HEK293T (cell line): ENCODE measurements at regions not wholly inside any gene's neighbourhood (a gene's known extent, or its start where the extent isn't known, plus 50 kb on each side); places are given as distances from the start of the nearest gene placed in this dataset.

Experiments used
- CTCF ChIA-PET: fragments of 350-600 bp; formaldehyde crosslinking; extraction: SDS; loops from one replicate; lab custom pipeline; 2021; ENCODE audit warnings: antibody characterized with exemption, inconsistent platforms; lab: Yijun Ruan, JAX
- POLR2A ChIA-PET: fragments of 350-600 bp; formaldehyde crosslinking; extraction: SDS; loops from one replicate; lab custom pipeline; 2020; ENCODE audit warnings: antibody characterized with exemption, inconsistent platforms; lab: Yijun Ruan, JAX
- DNase-seq: peaks from one replicate; pipeline ENCODE4 v3.0.0; 2012; ENCODE audit warnings: mixed read lengths; ENCODE audit errors: extremely low spot score
- ARNT ChIP-seq: fragments of 450-650 bp; IDR thresholded peaks from 2 replicates; pipeline ENCODE4 v1.6.1; 2017; ENCODE audit warnings: mild to moderate bottlenecking
- BHLHE40 ChIP-seq: fragments of 450-650 bp; IDR thresholded peaks from 2 replicates; pipeline ENCODE4 v1.6.1; 2016; ENCODE audit warnings: mild to moderate bottlenecking, moderate library complexity, borderline replicate concordance
- CTBP1 ChIP-seq: fragments of 450-650 bp; IDR thresholded peaks from 2 replicates; pipeline ENCODE4 v1.6.1; 2016; ENCODE audit warnings: borderline replicate concordance
- ELF4 ChIP-seq: fragments of 450-650 bp; IDR thresholded peaks from 2 replicates; pipeline ENCODE4 v1.6.1; 2017; ENCODE audit warnings: antibody characterized with exemption
- FOXA1 ChIP-seq: fragments of 450-650 bp; IDR thresholded peaks from 2 replicates; pipeline ENCODE4 v1.6.1; 2016; ENCODE audit warnings: mild to moderate bottlenecking
- FOXK2 ChIP-seq: fragments of 450-650 bp; IDR thresholded peaks from 2 replicates; pipeline ENCODE4 v1.6.1; 2016; ENCODE audit warnings: mild to moderate bottlenecking
- FOXM1 ChIP-seq: fragments of 450-650 bp; IDR thresholded peaks from 2 replicates; pipeline ENCODE4 v1.6.1; 2017; ENCODE audit warnings: mild to moderate bottlenecking, borderline replicate concordance
- HDGF ChIP-seq: fragments of 450-650 bp; IDR thresholded peaks from 2 replicates; pipeline ENCODE4 v1.6.1; 2017; ENCODE audit warnings: antibody characterized with exemption, borderline replicate concordance
- L3MBTL2 ChIP-seq: fragments of 450-650 bp; conservative IDR thresholded peaks from 2 replicates; pipeline ENCODE4 v1.6.1; 2016; ENCODE audit warnings: mild to moderate bottlenecking
- LEF1 ChIP-seq: fragments of 450-650 bp; IDR thresholded peaks from 2 replicates; pipeline ENCODE4 v1.6.1; 2017; ENCODE audit warnings: mild to moderate bottlenecking, borderline replicate concordance
- NFRKB ChIP-seq: fragments of 450-650 bp; IDR thresholded peaks from 2 replicates; pipeline ENCODE4 v1.6.1; 2016; ENCODE audit warnings: mild to moderate bottlenecking, moderate library complexity
- SP1 ChIP-seq: fragments of 450-650 bp; IDR thresholded peaks from 2 replicates; pipeline ENCODE4 v1.6.1; 2017
- SUZ12 ChIP-seq: fragments of 450-650 bp; IDR thresholded peaks from 2 replicates; pipeline ENCODE4 v1.6.1; 2016; ENCODE audit warnings: mild to moderate bottlenecking
- TARDBP ChIP-seq: fragments of 450-650 bp; IDR thresholded peaks from 2 replicates; pipeline ENCODE4 v1.6.1; 2016
- ZNF384 ChIP-seq: fragments of 450-650 bp; IDR thresholded peaks from 2 replicates; pipeline ENCODE4 v1.6.1; 2016
- TF ChIP-seq, protein P1 (sequence below): fragments of 450-650 bp; IDR thresholded peaks from 2 replicates; pipeline ENCODE4 v1.6.1; 2016

DNA sequence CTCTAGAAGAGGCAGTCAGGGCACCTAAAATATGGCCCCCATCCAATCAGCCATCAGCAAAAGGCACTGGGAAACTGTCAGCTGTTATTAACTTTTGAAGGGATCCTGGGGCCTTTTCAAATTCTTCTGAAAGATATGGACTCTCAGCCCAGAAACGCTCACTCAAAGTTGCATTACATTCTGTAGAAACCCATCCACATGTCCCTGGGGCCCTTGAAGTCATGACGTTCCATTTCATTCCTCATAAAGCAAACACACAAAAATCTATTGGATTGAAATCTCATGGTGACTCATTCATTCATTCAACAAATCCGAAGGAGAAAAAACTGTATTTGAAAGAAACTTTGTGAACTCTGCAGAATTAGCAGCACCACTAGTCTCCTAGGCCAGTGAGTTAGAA lies 215.3 kb downstream of the C16orf95 start:
- POLR2A ChIA-PET, result no interaction called here
- DNase-seq, result no peak
- TF ChIP-seq LEF1, result no peak
- no peak for TF ChIP-seq L3MBTL2
- no peak for TF ChIP-seq ELF4
- no peak for TF ChIP-seq TARDBP
- TF ChIP-seq FOXK2, result no peak
- TF ChIP-seq NFRKB, result no peak
- no peak for TF ChIP-seq FOXM1
- TF ChIP-seq ARNT, result no peak
- TF ChIP-seq SP1, result no peak
- CTCF ChIA-PET, result no interaction called here

DNA sequence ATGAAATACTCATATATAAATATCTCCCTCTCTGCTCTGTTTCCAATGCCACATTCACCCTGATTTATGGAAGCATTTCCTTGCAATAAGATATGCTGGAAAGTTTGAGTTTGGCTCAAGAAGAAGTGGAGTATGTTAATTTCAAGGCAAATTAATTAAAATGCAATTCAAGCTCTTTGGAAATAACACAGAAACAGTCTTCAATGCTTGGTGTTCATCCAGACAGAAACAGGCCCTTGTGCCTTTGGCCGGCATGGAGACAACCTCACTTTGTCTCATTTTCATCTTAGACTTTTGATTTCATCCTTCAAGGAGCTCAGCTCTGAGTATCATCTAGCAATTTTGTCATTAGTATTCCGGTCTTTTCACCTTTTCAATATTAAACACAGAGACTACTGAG lies 210.0 kb downstream of the C16orf95 start:
- TF ChIP-seq LEF1 (no peak), SUZ12 (no peak)
- ChIA-PET CTCF (interaction anchor here (0.6 kb wide), 1 partner anchor 40 kb away, joined by 3 read pairs; no protein-coding TSS in a partner anchor), POLR2A (no interaction called here)
- no peak for DNase-seq

DNA sequence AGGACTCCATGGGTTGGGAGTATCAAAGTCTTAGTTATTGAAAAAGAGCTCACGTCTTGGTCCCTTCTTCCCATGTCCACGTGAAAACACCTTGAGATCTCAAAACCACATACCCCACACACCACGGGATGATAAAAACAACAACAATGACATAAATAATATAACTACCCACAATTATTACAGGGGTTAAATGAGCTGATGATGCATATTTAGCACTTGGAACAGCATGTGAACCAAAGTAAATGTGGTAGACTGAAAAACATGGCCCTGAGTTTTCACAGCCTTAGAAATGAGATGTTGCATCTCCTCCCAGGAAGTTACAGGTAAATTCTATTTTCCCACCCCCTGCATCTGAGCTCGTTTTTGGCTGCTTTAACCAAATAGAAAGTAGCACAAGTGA lies 208.9 kb downstream of the C16orf95 start:
- DNase-seq, result no peak
- TF ChIP-seq ARNT (no peak), CTBP1 (no peak), FOXA1 (no peak), TARDBP (no peak), ELF4 (no peak), FOXM1 (no peak), L3MBTL2 (no peak), BHLHE40 (no peak), SP1 (no peak), HDGF (no peak)
- CTCF ChIA-PET, result no interaction called here
- POLR2A ChIA-PET, result no interaction called here

DNA sequence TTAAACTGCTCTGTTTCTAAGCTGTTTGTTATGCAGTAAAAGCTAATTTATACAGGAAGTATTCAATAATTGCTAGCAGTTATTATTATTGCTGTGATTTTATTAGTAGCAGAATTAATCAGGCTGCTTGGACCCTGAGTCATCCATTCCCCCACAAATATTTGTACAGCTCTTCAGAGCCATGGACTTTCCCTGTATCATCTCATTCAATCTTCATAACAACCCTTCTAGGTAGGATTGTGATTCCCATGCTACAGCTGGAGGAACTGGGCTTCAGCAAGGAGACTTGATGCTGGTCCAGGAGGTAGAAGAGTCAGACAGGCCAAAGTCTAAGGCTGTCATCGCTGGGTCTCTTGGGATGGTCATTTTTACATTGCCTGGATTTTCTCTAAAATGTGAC lies 208.3 kb downstream of the C16orf95 start:
- POLR2A ChIA-PET, result no interaction called here
- DNase-seq, result no peak
- CTCF ChIA-PET, result no interaction called here
- TF ChIP-seq FOXM1 (no peak), ZNF384 (no peak), FOXK2 (no peak), SP1 (no peak)

DNA sequence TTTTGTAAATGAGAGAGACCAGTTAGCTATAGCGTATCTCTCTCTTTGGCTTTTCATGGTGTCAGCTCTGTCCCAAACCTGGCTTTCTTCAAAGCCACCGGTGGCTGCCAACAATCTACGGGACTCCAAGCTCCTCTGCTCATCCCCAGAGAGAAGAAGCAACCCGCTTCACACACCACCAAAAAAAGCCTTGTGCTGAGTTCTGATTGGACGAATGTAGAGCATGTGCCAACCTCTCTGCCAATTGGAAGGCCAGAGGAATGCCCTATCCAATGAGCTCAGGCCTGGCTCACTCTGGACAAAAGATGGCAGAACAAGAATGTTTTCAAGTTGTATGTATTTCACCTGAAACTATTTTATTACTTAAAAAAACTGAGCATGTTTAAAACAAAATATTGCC lies 202.4 kb downstream of the C16orf95 start:
- ChIA-PET CTCF (no interaction called here), POLR2A (no interaction called here)
- TF ChIP-seq, protein P1, sequence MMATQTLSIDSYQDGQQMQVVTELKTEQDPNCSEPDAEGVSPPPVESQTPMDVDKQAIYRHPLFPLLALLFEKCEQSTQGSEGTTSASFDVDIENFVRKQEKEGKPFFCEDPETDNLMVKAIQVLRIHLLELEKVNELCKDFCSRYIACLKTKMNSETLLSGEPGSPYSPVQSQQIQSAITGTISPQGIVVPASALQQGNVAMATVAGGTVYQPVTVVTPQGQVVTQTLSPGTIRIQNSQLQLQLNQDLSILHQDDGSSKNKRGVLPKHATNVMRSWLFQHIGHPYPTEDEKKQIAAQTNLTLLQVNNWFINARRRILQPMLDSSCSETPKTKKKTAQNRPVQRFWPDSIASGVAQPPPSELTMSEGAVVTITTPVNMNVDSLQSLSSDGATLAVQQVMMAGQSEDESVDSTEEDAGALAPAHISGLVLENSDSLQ, result no peak
- no peak for TF ChIP-seq HDGF
- TF ChIP-seq L3MBTL2, result no peak
- DNase-seq, result no peak

DNA sequence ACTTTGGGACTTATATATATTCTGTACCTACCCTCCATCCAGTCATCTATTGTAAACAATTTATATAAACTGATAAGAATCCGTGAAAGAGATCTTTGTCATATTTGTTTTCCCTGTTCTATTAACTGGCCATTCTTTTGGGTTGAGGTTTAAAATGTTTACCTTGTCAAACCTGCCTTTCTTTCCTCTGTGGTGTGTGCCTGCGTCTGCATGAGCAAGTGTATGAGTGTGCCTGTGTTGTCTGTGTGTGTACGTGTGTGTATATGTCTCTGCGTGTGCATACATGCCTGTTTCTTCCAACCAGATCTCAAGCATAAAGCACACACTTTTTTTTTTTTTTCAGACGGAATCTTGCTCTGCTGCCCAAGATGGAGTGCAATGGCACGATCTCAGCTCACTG lies 201.5 kb downstream of the C16orf95 start:
- ChIA-PET POLR2A (no interaction called here), CTCF (no interaction called here)
- DNase-seq, result no peak
- no peak for TF ChIP-seq LEF1
- TF ChIP-seq L3MBTL2, result no peak

DNA sequence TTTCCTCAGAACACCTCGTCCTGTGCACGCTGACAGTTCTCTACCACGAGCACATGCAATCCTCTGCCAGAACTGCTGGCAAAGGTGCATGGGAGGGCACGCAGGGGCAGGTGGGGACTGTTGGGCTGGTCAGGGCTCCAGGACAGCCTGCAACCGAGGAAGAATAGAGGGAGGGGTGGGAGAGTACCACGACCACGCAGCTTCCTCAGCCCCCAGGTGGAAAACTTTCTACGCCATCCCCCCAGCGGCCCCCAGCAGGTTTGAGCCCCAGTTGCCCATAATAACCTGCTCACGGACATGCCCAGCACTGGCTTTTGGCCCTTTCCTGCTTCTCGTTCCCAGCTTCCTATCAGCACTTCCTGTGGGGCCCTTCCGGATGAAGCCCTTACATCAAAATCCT lies 199.3 kb downstream of the C16orf95 start:
- ChIA-PET CTCF (no interaction called here), POLR2A (no interaction called here)
- DNase-seq, result no peak

More for the DNA sequence above, 199.3 kb downstream of the C16orf95 start:
- TF ChIP-seq SP1 (no peak), SUZ12 (no peak), FOXM1 (no peak), HDGF (no peak), ZNF384 (no peak), ELF4 (no peak), BHLHE40 (no peak), FOXA1 (no peak), ARNT (no peak), LEF1 (no peak), L3MBTL2 (no peak), NFRKB (no peak), TARDBP (no peak), CTBP1 (no peak), FOXK2 (no peak)
- TF ChIP-seq, protein P1, result no peak
